ENCODE measurements at regions not wholly inside any gene's neighbourhood (a gene's known extent, or its start where the extent isn't known, plus 50 kb on each side); places are given as distances from the start of the nearest gene placed in this dataset.
A peak's percentile ranks its signal among the peaks of the same experiment; 100 is the strongest.

GRCh38 chr6:2510316-2510715 lies 240.4 kb downstream of the MYLK4 start:
- peaks cover 0 to 17% (median 3%) of the 10 kb centered on the region in 6 donors for H3K4me1 ChIP-seq
- no peak for DNase-seq
- H3K27ac ChIP-seq: no peak overlapping the region
- H3K9me3 ChIP-seq: no peaks in the 10 kb centered on the region
- no peak overlapping the region for H3K4me3 ChIP-seq
- no peak for TF ChIP-seq CTCF (IDR thresholded peaks at IDR 0.05 in 8 of 11, conservative IDR thresholded peaks at IDR 0.05 in 3 of 11)
- no peak for TF ChIP-seq POLR2A (IDR thresholded peaks at IDR 0.05)
- no peak for TF ChIP-seq POLR2AphosphoS5 (IDR thresholded peaks at IDR 0.05)
- H3K27me3 ChIP-seq (replicated peaks in 1 of 7): peaks cover 0 to 72% (median 10%) of the 10 kb centered on the region in 7 donors
- intact Hi-C loops (cut with DNase I; ENCODE audit: low total_unique reads): no loop called here
- 85 to 93% (median 89%) methylated on average over 13 of the region's 13 CpGs for WGBS, 5 donors
- H3K36me3 ChIP-seq: no peaks in the 10 kb centered on the region

- TF ChIP-seq CTCF (IDR thresholded peaks at IDR 0.05 in 8 of 11, conservative IDR thresholded peaks at IDR 0.05 in 3 of 11) (no peak), POLR2A (IDR thresholded peaks at IDR 0.05) (no peak), POLR2AphosphoS5 (IDR thresholded peaks at IDR 0.05) (no peak)
- intact Hi-C loops (cut with DNase I; ENCODE audit: low total_unique reads): no loop called here
- no peaks in the 10 kb centered on the region for H3K9me3 ChIP-seq
- 91 to 96% (median 92%) methylated on average over 16 of the region's 16 CpGs for WGBS, 5 donors
- H3K4me1 ChIP-seq: peaks cover 0 to 17% (median 3%) of the 10 kb centered on the region in 6 donors
- H3K27me3 ChIP-seq (replicated peaks in 1 of 7): peaks cover 0 to 67% (median 10%) of the 10 kb centered on the region in 7 donors
- DNase-seq: no peak
- no peak overlapping the region for H3K4me3 ChIP-seq
- H3K36me3 ChIP-seq: no peaks in the 10 kb centered on the region
- no peak overlapping the region for H3K27ac ChIP-seq
Measured at GRCh38 chr6:2509711-2510110, 241.0 kb downstream of the MYLK4 start.

- H3K36me3 ChIP-seq: no peaks in the 10 kb centered on the region
- WGBS, 5 donors: 45 to 54% (median 46%) methylated on average over 3 of the region's 3 CpGs
- H3K9me3 ChIP-seq: no peaks in the 10 kb centered on the region
- H3K27me3 ChIP-seq (replicated peaks in 1 of 7): peaks cover 0 to 61% (median 10%) of the 10 kb centered on the region in 7 donors
- peak overlapping the region in 1 of 8 donors; percentile 15 for H3K27ac ChIP-seq
- H3K4me3 ChIP-seq: no peak overlapping the region
- no peak for DNase-seq
- TF ChIP-seq POLR2AphosphoS5 (IDR thresholded peaks at IDR 0.05) (no peak), POLR2A (IDR thresholded peaks at IDR 0.05) (no peak), CTCF (IDR thresholded peaks at IDR 0.05 in 8 of 11, conservative IDR thresholded peaks at IDR 0.05 in 3 of 11) (no peak)
- intact Hi-C loops (cut with DNase I; ENCODE audit: low total_unique reads): no loop called here
- peaks cover 0 to 31% (median 5%) of the 10 kb centered on the region in 6 donors for H3K4me1 ChIP-seq
Measured at GRCh38 chr6:2508071-2508470, 242.7 kb downstream of the MYLK4 start.

GRCh38 chr6:2507521-2508037 lies 243.1 kb downstream of the MYLK4 start:
- Histone ChIP-seq H3K9me3 (no peaks in the 10 kb centered on the region), H3K4me3 (no peak overlapping the region), H3K4me1 (peaks cover 0 to 36% (median 7%) of the 10 kb centered on the region in 6 donors), H3K27ac (peak overlapping the region in 2 of 8 donors; percentile 4 to 15), H3K36me3 (no peaks in the 10 kb centered on the region), H3K27me3 (replicated peaks in 1 of 7) (peaks cover 0 to 66% (median 10%) of the 10 kb centered on the region in 7 donors)
- no peak for DNase-seq
- intact Hi-C loops (cut with DNase I; ENCODE audit: low total_unique reads): no loop called here
- 58 to 83% (median 70%) methylated on average over 3 of the region's 3 CpGs for WGBS, 5 donors
- no peak for TF ChIP-seq POLR2AphosphoS5 (IDR thresholded peaks at IDR 0.05)
- no peak for TF ChIP-seq CTCF (IDR thresholded peaks at IDR 0.05 in 8 of 11, conservative IDR thresholded peaks at IDR 0.05 in 3 of 11)
- TF ChIP-seq POLR2A (IDR thresholded peaks at IDR 0.05): no peak
